ENCODE measurements at regions not wholly inside any gene's neighbourhood (a gene's known extent, or its start where the extent isn't known, plus 50 kb on each side); places are given as distances from the start of the nearest gene placed in this dataset.

- no peak for TF ChIP-seq SIN3A (IDR thresholded peaks at IDR 0.05; ENCODE audit: borderline replicate concordance, insufficient read depth, low read length)
- no peak for TF ChIP-seq POLR2AphosphoS5 (IDR thresholded peaks at IDR 0.05; ENCODE audit: low read depth, low read length)
- no peak for TF ChIP-seq FOXP2 (optimal IDR thresholded peaks at IDR 0.05; ENCODE audit: borderline replicate concordance, extremely low read depth, extremely low read length, insufficient read depth)
Measured at GRCh38 chr16:52785653-52786052, 238.7 kb upstream of the TOX3 start.

DNA sequence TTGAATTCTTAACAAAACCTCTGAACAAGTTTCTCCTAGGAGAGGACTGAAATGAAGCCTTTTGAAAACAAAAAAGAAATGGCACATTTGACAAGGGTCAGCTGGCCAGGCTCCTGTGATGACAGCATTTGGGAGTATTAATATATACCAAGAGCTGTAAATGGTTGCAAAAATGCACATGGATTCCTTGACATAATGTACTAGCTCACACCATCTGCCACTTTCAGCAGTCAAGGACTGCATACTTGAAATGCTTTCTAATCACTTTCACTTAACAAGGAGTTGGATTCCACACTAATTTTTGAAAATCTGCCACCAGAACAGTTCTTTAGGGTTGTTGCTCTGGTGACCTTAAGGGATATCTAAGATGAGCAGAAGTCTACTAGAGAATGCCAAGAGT lies 236.7 kb upstream of the TOX3 start:
- TF ChIP-seq REST (IDR thresholded peaks at IDR 0.05; ENCODE audit: insufficient read depth in 1 of 2, low read depth in 2 of 2, low read length in 2 of 2) (no peak), SIN3A (IDR thresholded peaks at IDR 0.05; ENCODE audit: borderline replicate concordance, insufficient read depth, low read length) (no peak), FOXP2 (optimal IDR thresholded peaks at IDR 0.05; ENCODE audit: borderline replicate concordance, extremely low read depth, extremely low read length, insufficient read depth) (no peak), POLR2AphosphoS5 (IDR thresholded peaks at IDR 0.05; ENCODE audit: low read depth, low read length) (no peak), TAF1 (IDR thresholded peaks at IDR 0.05; ENCODE audit: borderline replicate concordance, insufficient read depth, low read length) (no peak)

- no peak for TF ChIP-seq TAF1 (IDR thresholded peaks at IDR 0.05; ENCODE audit: borderline replicate concordance, insufficient read depth, low read length)
- no peak for TF ChIP-seq REST (IDR thresholded peaks at IDR 0.05; ENCODE audit: insufficient read depth in 1 of 2, low read depth in 2 of 2, low read length in 2 of 2)
- no peak for TF ChIP-seq FOXP2 (optimal IDR thresholded peaks at IDR 0.05; ENCODE audit: borderline replicate concordance, extremely low read depth, extremely low read length, insufficient read depth)
Measured at GRCh38 chr16:52781005-52781630, 234.2 kb upstream of the TOX3 start.

DNA sequence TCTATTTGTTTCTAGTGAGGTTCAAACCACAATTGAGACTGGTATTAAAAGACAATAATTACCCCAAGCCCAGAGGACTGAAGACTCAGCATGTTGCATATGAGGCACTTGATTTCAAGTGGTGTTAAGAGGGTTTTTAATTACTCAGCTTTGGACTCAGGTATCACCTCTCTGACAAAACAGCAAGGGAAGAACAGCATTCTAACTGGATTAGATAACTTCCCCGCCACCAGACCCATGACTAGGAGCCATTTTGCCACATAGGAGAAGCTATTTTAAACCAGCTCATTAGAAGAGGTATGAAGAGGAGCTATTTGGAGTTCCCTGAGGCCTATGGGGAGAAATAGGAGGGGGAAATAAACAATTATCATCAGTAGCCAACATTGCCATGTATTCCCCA lies 226.1 kb upstream of the TOX3 start:
- TF ChIP-seq TAF1 (IDR thresholded peaks at IDR 0.05; ENCODE audit: borderline replicate concordance, insufficient read depth, low read length) (no peak), POLR2AphosphoS5 (IDR thresholded peaks at IDR 0.05; ENCODE audit: low read depth, low read length) (no peak), REST (IDR thresholded peaks at IDR 0.05; ENCODE audit: insufficient read depth in 1 of 2, low read depth in 2 of 2, low read length in 2 of 2) (no peak), SIN3A (IDR thresholded peaks at IDR 0.05; ENCODE audit: borderline replicate concordance, insufficient read depth, low read length) (no peak), FOXP2 (optimal IDR thresholded peaks at IDR 0.05; ENCODE audit: borderline replicate concordance, extremely low read depth, extremely low read length, insufficient read depth) (no peak)

- no peak for TF ChIP-seq SIN3A (IDR thresholded peaks at IDR 0.05; ENCODE audit: borderline replicate concordance, insufficient read depth, low read length)
- TF ChIP-seq POLR2AphosphoS5 (IDR thresholded peaks at IDR 0.05; ENCODE audit: low read depth, low read length), result no peak
- TF ChIP-seq REST (IDR thresholded peaks at IDR 0.05; ENCODE audit: insufficient read depth in 1 of 2, low read depth in 2 of 2, low read length in 2 of 2), result no peak
- TF ChIP-seq TAF1 (IDR thresholded peaks at IDR 0.05; ENCODE audit: borderline replicate concordance, insufficient read depth, low read length), result no peak
- TF ChIP-seq FOXP2 (optimal IDR thresholded peaks at IDR 0.05; ENCODE audit: borderline replicate concordance, extremely low read depth, extremely low read length, insufficient read depth), result no peak
Measured at GRCh38 chr16:52770828-52771227, 223.9 kb upstream of the TOX3 start.
